Loucy (cell line): ENCODE measurements at regions not wholly inside any gene's neighbourhood (a gene's known extent, or its start where the extent isn't known, plus 50 kb on each side); places are given as distances from the start of the nearest gene placed in this dataset.
"Not testable (repeated sequence)": the region's sequence is repeated elsewhere in the genome, so short reads cannot be mapped to it uniquely, and the experiment has no call there.

Source experiments
- H2AFZ ChIP-seq: fragments of 200-600 bp; sonication (generic); 2 replicates; pipeline ENCODE4 v1.6.0; 2016; ENCODE audit warnings: antibody characterized with exemption, mild to moderate bottlenecking, low read length, moderate library complexity
- H3F3A ChIP-seq: fragments of 200-600 bp; 2 replicates; pipeline ENCODE4 v1.6.0; 2016; ENCODE audit warnings: antibody characterized with exemption, low read depth, mild to moderate bottlenecking
- H3K27me3 ChIP-seq: fragments of 200-600 bp; sonication (generic); 2 replicates; pipeline ENCODE4 v1.6.1; 2014; ENCODE audit warnings: low read length, mild to moderate bottlenecking; ENCODE audit not compliant: insufficient read depth, poor library complexity, severe bottlenecking
- H3K36me3 ChIP-seq: fragments of 200-600 bp; sonication (generic); 2 replicates; pipeline ENCODE4 v1.6.1; 2016; ENCODE audit warnings: low read length; ENCODE audit not compliant: insufficient read depth
- H3K4me1 ChIP-seq: fragments of 200-600 bp; sonication (generic); 2 replicates; pipeline ENCODE4 v1.5.1; 2014; ENCODE audit warnings: low read length, mild to moderate bottlenecking; ENCODE audit not compliant: insufficient read depth, poor library complexity, severe bottlenecking
- H3K4me2 ChIP-seq: fragments of 200-600 bp; sonication (generic); 2 replicates; pipeline ENCODE4 v1.6.0; 2014; ENCODE audit warnings: antibody characterized with exemption, low read length, low read depth, mild to moderate bottlenecking; ENCODE audit not compliant: poor library complexity, severe bottlenecking
- H3K4me3 ChIP-seq: fragments of 200-600 bp; sonication (generic); 2 replicates; pipeline ENCODE4 v1.5.1; 2014; ENCODE audit warnings: low read length, mild to moderate bottlenecking, mixed read lengths; ENCODE audit not compliant: poor library complexity, severe bottlenecking
- H3K79me2 ChIP-seq: fragments of 200-600 bp; sonication (generic); 2 replicates; pipeline ENCODE4 v1.6.1; 2014; ENCODE audit warnings: low read length; ENCODE audit not compliant: insufficient read depth
- H3K9ac ChIP-seq: fragments of 200-600 bp; sonication (generic); 2 replicates; pipeline ENCODE4 v1.6.0; 2014; ENCODE audit warnings: mild to moderate bottlenecking, low read depth, low read length, moderate library complexity; ENCODE audit not compliant: poor library complexity, severe bottlenecking
- H3K9me2 ChIP-seq: fragments of 200-600 bp; sonication (generic); replicated peaks from 2 replicates; pipeline ENCODE4 v1.6.1; 2016; ENCODE audit warnings: low read depth, low read length, mixed read lengths
- H3K9me3 ChIP-seq: fragments of 200-600 bp; sonication (generic); 2 replicates; pipeline ENCODE4 v1.6.1; 2014; ENCODE audit warnings: mild to moderate bottlenecking, antibody characterized with exemption, low read length, low read depth; ENCODE audit not compliant: insufficient read depth
- H4K20me1 ChIP-seq: fragments of 200-600 bp; sonication (generic); 2 replicates; pipeline ENCODE4 v1.6.0; 2014; ENCODE audit warnings: antibody characterized with exemption, low read length, mild to moderate bottlenecking; ENCODE audit not compliant: insufficient read depth, poor library complexity, severe bottlenecking
- CTCF ChIP-seq: fragments of 200-600 bp; sonication (generic); conservative IDR thresholded peaks from 2 replicates; pipeline ENCODE4 v1.5.1; 2014; ENCODE audit warnings: mild to moderate bottlenecking, antibody characterized with exemption, low read length
- EZH2phosphoT487 ChIP-seq: fragments of 200-600 bp; IDR thresholded peaks from 2 replicates; pipeline ENCODE4 v1.6.1; 2018; ENCODE audit warnings: antibody characterized with exemption, mild to moderate bottlenecking, moderate library complexity, borderline replicate concordance

DNA sequence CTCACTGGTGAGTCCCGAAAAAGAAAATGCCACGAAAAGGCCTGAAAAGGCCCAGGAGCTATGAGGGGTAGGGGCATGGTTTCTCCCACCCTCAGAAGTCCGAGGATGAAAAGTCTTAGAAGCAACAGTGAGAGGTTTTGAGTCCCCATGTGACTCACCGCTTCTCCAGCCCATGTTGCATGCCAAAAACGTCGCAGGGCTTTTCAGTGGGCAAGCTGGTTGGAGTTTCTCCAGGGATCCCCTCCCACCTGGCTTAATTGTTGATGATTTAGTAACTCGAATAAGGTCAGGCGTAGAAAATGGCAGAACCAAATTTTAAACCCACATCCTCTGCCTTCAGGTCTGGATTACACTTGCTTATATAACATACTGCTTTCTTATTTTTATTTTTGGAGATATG lies 96.3 kb upstream of the ARMC3 start:
- Histone ChIP-seq H3K79me2 (no peaks in the 10 kb centered on the region), H3K9me2 (no peaks in the 10 kb centered on the region), H3K4me2 (no peak overlapping the region), H3K27me3 (no peaks in the 10 kb centered on the region), H3K9me3 (no peaks in the 10 kb centered on the region), H3K9ac (no peak overlapping the region), H3K4me1 (no peaks in the 10 kb centered on the region), H3K4me3 (no peak overlapping the region), H2AFZ (no peak overlapping the region), H4K20me1 (no peaks in the 10 kb centered on the region), H3F3A (no peaks in the 10 kb centered on the region), H3K36me3 (no peaks in the 10 kb centered on the region)
- no peak for TF ChIP-seq CTCF
- TF ChIP-seq EZH2phosphoT487, result no peak

DNA sequence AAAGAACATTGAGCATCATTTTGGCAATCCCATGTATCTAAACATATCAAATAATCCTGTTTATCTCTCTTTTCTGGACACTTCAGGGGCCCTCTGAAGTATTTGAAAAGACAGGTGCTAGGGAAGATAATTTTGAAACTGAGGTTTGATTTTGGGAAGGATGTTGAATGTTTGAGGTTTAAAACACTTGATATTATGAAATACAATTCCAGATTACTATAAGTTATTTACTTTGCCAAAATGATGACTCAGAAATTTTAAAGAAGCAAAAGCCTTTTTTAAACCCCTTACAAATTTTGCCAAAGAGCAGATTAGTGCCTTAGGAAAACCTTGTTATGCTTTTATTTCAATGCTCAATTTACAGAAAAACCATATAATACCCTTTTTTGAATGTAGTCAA lies 99.1 kb upstream of the ARMC3 start:
- H3K9me2 ChIP-seq, H2AFZ ChIP-seq, H3F3A ChIP-seq, H3K9me3 ChIP-seq, H3K4me1 ChIP-seq, H3K79me2 ChIP-seq, H3K27me3 ChIP-seq, H3K4me2 ChIP-seq, H3K36me3 ChIP-seq, H3K9ac ChIP-seq, H4K20me1 ChIP-seq, H3K4me3 ChIP-seq: not testable (repeated sequence)

DNA sequence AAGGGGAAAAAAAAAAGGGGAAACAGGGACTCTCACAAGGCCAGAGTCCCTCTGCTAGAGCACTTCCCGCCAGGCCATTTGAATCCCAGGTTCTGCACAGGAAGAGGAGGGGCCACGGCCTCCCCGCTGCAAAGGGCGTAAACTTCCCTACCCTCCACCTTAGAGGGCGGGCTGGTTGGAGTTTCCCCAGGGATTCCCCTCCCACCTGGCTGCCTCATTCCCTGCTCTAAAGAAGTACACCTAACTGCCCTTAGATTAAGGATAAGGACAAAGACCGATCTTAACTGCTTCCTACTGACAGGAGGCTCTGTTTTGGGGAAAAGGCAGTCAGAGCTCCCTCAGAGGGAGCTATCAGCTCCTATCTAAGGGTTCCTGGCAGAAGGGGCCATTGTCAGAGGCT lies 102.0 kb upstream of the ARMC3 start:
- Histone ChIP-seq H3F3A (no peaks in the 10 kb centered on the region), H4K20me1 (no peaks in the 10 kb centered on the region), H3K9me2 (no peaks in the 10 kb centered on the region), H3K9me3 (no peaks in the 10 kb centered on the region), H3K79me2 (no peaks in the 10 kb centered on the region), H3K9ac (no peak overlapping the region), H3K27me3 (no peaks in the 10 kb centered on the region), H2AFZ (no peak overlapping the region), H3K4me2 (no peak overlapping the region), H3K4me3 (no peak overlapping the region), H3K36me3 (no peaks in the 10 kb centered on the region), H3K4me1 (no peaks in the 10 kb centered on the region)
- no peak for TF ChIP-seq CTCF
- TF ChIP-seq EZH2phosphoT487, result no peak

DNA sequence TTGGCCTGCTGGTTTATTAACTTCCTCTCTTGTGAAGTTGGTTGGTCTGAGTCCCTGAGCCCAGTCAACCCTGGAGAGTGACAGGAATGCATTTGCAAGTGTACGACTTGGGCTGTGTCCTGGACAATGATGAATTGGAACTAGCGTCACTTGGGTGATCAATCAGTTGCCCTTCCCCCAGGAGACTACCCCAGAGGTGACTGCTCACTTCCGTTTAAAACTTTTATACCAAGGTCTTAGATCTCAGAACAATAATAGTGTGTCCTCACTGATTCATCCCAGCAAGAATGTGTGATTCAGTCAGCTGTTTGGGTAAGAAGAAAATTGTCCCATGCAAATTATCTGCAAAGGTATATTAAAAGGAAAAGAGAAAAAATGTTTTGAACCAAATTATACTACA lies 102.9 kb upstream of the ARMC3 start:
- H3K36me3 ChIP-seq, result no peaks in the 10 kb centered on the region
- no peak overlapping the region for H2AFZ ChIP-seq
- H3K4me2 ChIP-seq, result no peak overlapping the region
- no peaks in the 10 kb centered on the region for H3K4me1 ChIP-seq
- no peaks in the 10 kb centered on the region for H4K20me1 ChIP-seq
- TF ChIP-seq CTCF (no peak), EZH2phosphoT487 (no peak)
- no peaks in the 10 kb centered on the region for H3K27me3 ChIP-seq
- no peak overlapping the region for H3K9ac ChIP-seq
- no peaks in the 10 kb centered on the region for H3F3A ChIP-seq
- H3K4me3 ChIP-seq, result no peak overlapping the region
- H3K9me2 ChIP-seq, result no peaks in the 10 kb centered on the region
- no peaks in the 10 kb centered on the region for H3K79me2 ChIP-seq
- H3K9me3 ChIP-seq, result no peaks in the 10 kb centered on the region
